Prostate gland (tissue), 1 donor: ENCODE measurements at regions not wholly inside any gene's neighbourhood (a gene's known extent, or its start where the extent isn't known, plus 50 kb on each side); places are given as distances from the start of the nearest gene placed in this dataset.

ENCODE experiments used
- POLR2A ChIP-seq: fragments of 450-650 bp; IDR thresholded peaks from one replicate; pipeline ENCODE4 v1.6.1; 2016; ENCODE audit warnings: antibody characterized with exemption, mild to moderate bottlenecking
- POLR2AphosphoS5 ChIP-seq: sonication (generic); formaldehyde crosslinking; IDR thresholded peaks from one replicate; pipeline ENCODE4 v1.6.1; 2017; ENCODE audit warnings: antibody characterized with exemption

GRCh38 chr9:87086221-87086818, 139.0 kb upstream of the GAS1 start:
- TF ChIP-seq POLR2AphosphoS5, result no peak
- TF ChIP-seq POLR2A, result no peak
